Colonic mucosa (tissue), 4 donors: ENCODE measurements at regions not wholly inside any gene's neighbourhood (a gene's known extent, or its start where the extent isn't known, plus 50 kb on each side); places are given as distances from the start of the nearest gene placed in this dataset.

Experiments
- DNase-seq: peaks from one replicate; pipeline ENCODE4 v3.0.0-alpha.2; 2020
- H3K27ac ChIP-seq: fragments of 200-600 bp; one replicate; pipeline ENCODE4 v1.8.0; 2021
- H3K27me3 ChIP-seq: fragments of 200-600 bp; one replicate; pipeline ENCODE4 v1.8.0; 2021
- H3K36me3 ChIP-seq: fragments of 200-600 bp; one replicate; pipeline ENCODE4 v1.8.0; 2021
- H3K4me1 ChIP-seq: fragments of 200-600 bp; one replicate; pipeline ENCODE4 v1.8.0; 2021; ENCODE audit warnings: mild to moderate bottlenecking
- H3K4me3 ChIP-seq: fragments of 200-600 bp; one replicate; pipeline ENCODE4 v1.8.0; 2021
- H3K9ac ChIP-seq, 2 donors: one replicate each; pipeline ENCODE4 v1.7.0; 2013; ENCODE audit warnings: control low read depth in 2 of 2, low read depth in 2 of 2, low read length in 2 of 2
- H3K9me3 ChIP-seq: fragments of 200-600 bp; one replicate; pipeline ENCODE4 v1.8.0; 2021
- intact Hi-C: fragments of 100-400 bp; cut with DNase I; formaldehyde crosslinking; loops from one replicate; pipeline ENCODE4 v1.14.1; 2022
- TF ChIP-seq, protein P1 (sequence below): fragments of 200-600 bp; IDR thresholded peaks from one replicate; pipeline ENCODE4 v1.8.0; 2022; ENCODE audit warnings: antibody characterized with exemption, mild to moderate bottlenecking
- donor health status: healthy.
- donor health status: DM: no; HTN: no; CAD: no.
- donor health status: DM: no; HTN: no; CAD: no.

- Histone ChIP-seq H3K9ac (no peak overlapping the region), H3K36me3 (no peaks in the 10 kb centered on the region), H3K27ac (no peak overlapping the region), H3K27me3 (no peaks in the 10 kb centered on the region), H3K9me3 (no peaks in the 10 kb centered on the region), H3K4me1 (no peaks in the 10 kb centered on the region), H3K4me3 (no peak overlapping the region)
- TF ChIP-seq, protein P1, sequence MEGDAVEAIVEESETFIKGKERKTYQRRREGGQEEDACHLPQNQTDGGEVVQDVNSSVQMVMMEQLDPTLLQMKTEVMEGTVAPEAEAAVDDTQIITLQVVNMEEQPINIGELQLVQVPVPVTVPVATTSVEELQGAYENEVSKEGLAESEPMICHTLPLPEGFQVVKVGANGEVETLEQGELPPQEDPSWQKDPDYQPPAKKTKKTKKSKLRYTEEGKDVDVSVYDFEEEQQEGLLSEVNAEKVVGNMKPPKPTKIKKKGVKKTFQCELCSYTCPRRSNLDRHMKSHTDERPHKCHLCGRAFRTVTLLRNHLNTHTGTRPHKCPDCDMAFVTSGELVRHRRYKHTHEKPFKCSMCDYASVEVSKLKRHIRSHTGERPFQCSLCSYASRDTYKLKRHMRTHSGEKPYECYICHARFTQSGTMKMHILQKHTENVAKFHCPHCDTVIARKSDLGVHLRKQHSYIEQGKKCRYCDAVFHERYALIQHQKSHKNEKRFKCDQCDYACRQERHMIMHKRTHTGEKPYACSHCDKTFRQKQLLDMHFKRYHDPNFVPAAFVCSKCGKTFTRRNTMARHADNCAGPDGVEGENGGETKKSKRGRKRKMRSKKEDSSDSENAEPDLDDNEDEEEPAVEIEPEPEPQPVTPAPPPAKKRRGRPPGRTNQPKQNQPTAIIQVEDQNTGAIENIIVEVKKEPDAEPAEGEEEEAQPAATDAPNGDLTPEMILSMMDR = no peak
- DNase-seq = no peak
- intact Hi-C loops = no loop called here
These were observed 150.9 kb upstream of the COBL start for GRCh38 chr7:51467384-51468017.

GRCh38 chr7:51459809-51460208 is 143.2 kb upstream of the COBL start:
- H3K4me3 ChIP-seq = no peak overlapping the region
- TF ChIP-seq, protein P1 = no peak
- no peak overlapping the region for H3K27ac ChIP-seq
- no peaks in the 10 kb centered on the region for H3K36me3 ChIP-seq
- no peaks in the 10 kb centered on the region for H3K4me1 ChIP-seq
- DNase-seq = no peak
- no peaks in the 10 kb centered on the region for H3K27me3 ChIP-seq
- no peaks in the 10 kb centered on the region for H3K9me3 ChIP-seq
- H3K9ac ChIP-seq = no peak overlapping the region
- intact Hi-C loops = no loop called here

- intact Hi-C loops = no loop called here
- Histone ChIP-seq H3K27ac (no peak overlapping the region), H3K9ac (no peak overlapping the region), H3K36me3 (no peaks in the 10 kb centered on the region), H3K9me3 (no peaks in the 10 kb centered on the region), H3K27me3 (no peaks in the 10 kb centered on the region), H3K4me3 (no peak overlapping the region), H3K4me1 (no peaks in the 10 kb centered on the region)
- TF ChIP-seq, protein P1 = no peak
- no peak for DNase-seq
These were observed 142.1 kb upstream of the COBL start for GRCh38 chr7:51458693-51459092.

- Histone ChIP-seq H3K4me3 (no peak overlapping the region), H3K4me1 (no peaks in the 10 kb centered on the region), H3K36me3 (no peaks in the 10 kb centered on the region), H3K27ac (no peak overlapping the region), H3K9me3 (no peaks in the 10 kb centered on the region), H3K27me3 (no peaks in the 10 kb centered on the region), H3K9ac (no peak overlapping the region)
- TF ChIP-seq, protein P1 = no peak
- intact Hi-C loops = no loop called here
- no peak for DNase-seq
These were observed 140.5 kb upstream of the COBL start for GRCh38 chr7:51457079-51457478.

DNA sequence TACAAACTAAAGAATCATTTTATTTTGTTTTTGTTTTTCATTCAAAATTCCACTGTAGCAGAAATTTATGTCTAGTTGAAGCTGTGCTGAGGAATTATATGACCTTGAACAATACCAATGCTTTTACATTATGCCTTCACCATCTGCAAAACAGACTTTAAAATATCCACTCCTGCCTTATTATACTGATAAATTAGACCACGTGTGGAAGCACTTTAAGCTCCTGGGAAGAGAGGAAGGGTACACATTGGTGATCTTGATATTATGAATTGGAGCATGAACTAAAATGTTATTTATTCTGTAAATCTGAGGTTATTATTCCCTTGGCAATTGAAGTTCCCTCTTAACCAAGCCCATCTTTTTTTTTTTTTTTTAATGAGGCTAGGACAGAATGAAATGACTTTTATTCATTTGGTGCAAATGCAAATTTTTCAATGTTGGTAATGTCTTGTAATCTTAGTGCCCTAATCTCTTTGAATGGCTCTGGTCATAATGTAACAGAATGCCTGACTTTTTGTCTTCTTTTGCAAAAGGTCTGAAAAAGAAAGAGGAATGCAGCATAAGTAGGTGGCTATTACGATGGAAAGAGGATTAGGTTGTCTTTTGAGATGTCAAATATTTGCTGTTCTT is 139.9 kb upstream of the COBL start:
- H3K4me3 ChIP-seq = no peak overlapping the region
- H3K36me3 ChIP-seq = no peaks in the 10 kb centered on the region
- no peaks in the 10 kb centered on the region for H3K4me1 ChIP-seq
- intact Hi-C loops = no loop called here
- no peak for DNase-seq
- H3K9me3 ChIP-seq = no peaks in the 10 kb centered on the region
- TF ChIP-seq, protein P1 = no peak
- H3K27me3 ChIP-seq = no peaks in the 10 kb centered on the region
- no peak overlapping the region for H3K27ac ChIP-seq
- H3K9ac ChIP-seq = no peak overlapping the region
